ENCODE measurements at regions not wholly inside any gene's neighbourhood (a gene's known extent, or its start where the extent isn't known, plus 50 kb on each side); places are given as distances from the start of the nearest gene placed in this dataset.

GRCh38 chr7:142352543-142352942 lies 94.7 kb upstream of the PRSS58 start:
- FAIRE-seq, result no peak
- TF ChIP-seq, protein P1, sequence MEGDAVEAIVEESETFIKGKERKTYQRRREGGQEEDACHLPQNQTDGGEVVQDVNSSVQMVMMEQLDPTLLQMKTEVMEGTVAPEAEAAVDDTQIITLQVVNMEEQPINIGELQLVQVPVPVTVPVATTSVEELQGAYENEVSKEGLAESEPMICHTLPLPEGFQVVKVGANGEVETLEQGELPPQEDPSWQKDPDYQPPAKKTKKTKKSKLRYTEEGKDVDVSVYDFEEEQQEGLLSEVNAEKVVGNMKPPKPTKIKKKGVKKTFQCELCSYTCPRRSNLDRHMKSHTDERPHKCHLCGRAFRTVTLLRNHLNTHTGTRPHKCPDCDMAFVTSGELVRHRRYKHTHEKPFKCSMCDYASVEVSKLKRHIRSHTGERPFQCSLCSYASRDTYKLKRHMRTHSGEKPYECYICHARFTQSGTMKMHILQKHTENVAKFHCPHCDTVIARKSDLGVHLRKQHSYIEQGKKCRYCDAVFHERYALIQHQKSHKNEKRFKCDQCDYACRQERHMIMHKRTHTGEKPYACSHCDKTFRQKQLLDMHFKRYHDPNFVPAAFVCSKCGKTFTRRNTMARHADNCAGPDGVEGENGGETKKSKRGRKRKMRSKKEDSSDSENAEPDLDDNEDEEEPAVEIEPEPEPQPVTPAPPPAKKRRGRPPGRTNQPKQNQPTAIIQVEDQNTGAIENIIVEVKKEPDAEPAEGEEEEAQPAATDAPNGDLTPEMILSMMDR (IDR thresholded peaks at IDR 0.05; ENCODE audit: insufficient read depth, missing control alignments), result no peak

GRCh38 chr7:142351145-142351544 lies 93.3 kb upstream of the PRSS58 start:
- TF ChIP-seq, protein P1 (IDR thresholded peaks at IDR 0.05; ENCODE audit: insufficient read depth, missing control alignments), result no peak
- FAIRE-seq (no peak), DNase-seq (ENCODE audit: insufficient read length, low spot score) (no peak)

More at GRCh38 chr7:142352543-142352942, 94.7 kb upstream of the PRSS58 start:
- no peak for DNase-seq (ENCODE audit: insufficient read length, low spot score)

- no peak for FAIRE-seq
- DNase-seq (ENCODE audit: insufficient read length, low spot score), result no peak
- TF ChIP-seq, protein P1 (IDR thresholded peaks at IDR 0.05; ENCODE audit: insufficient read depth, missing control alignments), result no peak
Measured at GRCh38 chr7:142349670-142350405, 92.0 kb upstream of the PRSS58 start.

DNA sequence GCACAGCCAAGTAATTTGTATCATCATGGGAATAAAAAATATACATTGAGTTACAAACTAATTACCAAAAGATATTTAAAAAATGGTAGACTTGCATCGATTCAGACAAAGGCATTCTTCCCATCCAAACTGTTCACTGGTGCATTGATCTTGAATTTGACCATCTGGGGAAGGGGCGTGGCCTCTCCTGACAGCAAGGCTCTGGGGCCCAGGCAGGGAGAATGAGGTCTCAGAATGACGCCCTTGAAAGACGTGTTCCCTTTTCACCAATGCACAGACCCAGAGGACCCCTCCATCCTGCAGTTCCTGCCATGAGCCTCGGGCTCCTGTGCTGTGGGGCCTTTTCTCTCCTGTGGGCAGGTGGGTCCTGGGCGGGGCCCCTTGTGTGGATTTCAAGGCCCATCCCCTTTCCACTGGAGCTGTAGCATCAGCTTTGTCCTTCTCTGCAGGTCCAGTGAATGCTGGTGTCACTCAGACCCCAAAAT lies 91.1 kb upstream of the PRSS58 start:
- DNase-seq (ENCODE audit: insufficient read length, low spot score), result no peak
- no peak for FAIRE-seq
- TF ChIP-seq, protein P1 (IDR thresholded peaks at IDR 0.05; ENCODE audit: insufficient read depth, missing control alignments), result no peak

GRCh38 chr7:142348100-142348499 lies 90.2 kb upstream of the PRSS58 start:
- no peak for FAIRE-seq
- peak; percentile 62 for DNase-seq (ENCODE audit: insufficient read length, low spot score)
- TF ChIP-seq, protein P1 (IDR thresholded peaks at IDR 0.05; ENCODE audit: insufficient read depth, missing control alignments), result no peak

DNA sequence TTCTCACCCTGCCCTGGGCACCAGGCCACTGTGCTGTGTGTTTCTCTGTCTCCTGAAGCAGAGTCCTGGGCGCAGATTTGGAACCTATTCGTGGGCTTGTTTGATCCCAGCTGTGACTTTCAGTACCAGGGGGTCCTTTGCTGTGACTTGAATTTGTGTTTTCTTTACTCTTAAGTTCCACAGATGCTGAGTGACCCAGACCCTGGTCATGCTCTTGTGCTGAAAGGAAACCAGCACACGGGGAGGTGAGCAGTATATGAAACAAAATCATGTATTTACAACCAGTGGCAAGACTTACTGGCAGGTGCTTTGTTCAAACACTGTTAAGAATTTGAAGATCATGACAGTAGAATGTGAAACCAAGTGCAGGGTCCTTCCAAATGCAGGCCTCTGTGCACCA lies 89.2 kb upstream of the PRSS58 start:
- TF ChIP-seq, protein P1 (IDR thresholded peaks at IDR 0.05; ENCODE audit: insufficient read depth, missing control alignments), result no peak
- DNase-seq (ENCODE audit: insufficient read length, low spot score), result no peak
- FAIRE-seq, result no peak

DNA sequence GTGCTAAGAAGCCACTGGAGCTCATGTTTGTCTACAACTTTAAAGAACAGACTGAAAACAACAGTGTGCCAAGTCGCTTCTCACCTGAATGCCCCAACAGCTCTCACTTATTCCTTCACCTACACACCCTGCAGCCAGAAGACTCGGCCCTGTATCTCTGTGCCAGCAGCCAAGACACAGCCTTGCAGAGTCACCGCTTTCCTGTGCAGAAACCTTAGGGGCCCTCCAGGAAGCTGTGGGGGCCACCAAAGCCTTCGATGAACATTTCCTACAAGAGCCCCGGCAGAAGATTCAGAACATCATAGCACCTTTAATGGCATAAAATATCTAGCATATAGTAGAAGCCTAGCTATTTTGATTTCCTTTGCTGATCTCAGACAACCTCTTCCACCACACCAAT lies 88.0 kb upstream of the PRSS58 start:
- FAIRE-seq (no peak), DNase-seq (ENCODE audit: insufficient read length, low spot score) (no peak)
- TF ChIP-seq, protein P1 (IDR thresholded peaks at IDR 0.05; ENCODE audit: insufficient read depth, missing control alignments), result no peak
